HCT116 (cell line): ENCODE measurements at regions not wholly inside any gene's neighbourhood (a gene's known extent, or its start where the extent isn't known, plus 50 kb on each side); places are given as distances from the start of the nearest gene placed in this dataset.

Source experiments
- ATAC-seq: fragments of 200-7000 bp; cut with Tn5 transposase; 2 replicates; pipeline ENCODE4 v1.9.1; 2020; ENCODE audit warnings: mild to moderate bottlenecking, moderate library complexity
- BruUV-seq: library from RNA; stranded (reverse); fragments of 400-500 nt; replicated peaks from 2 replicates; lab custom pipeline; 2021; lab: Mats Ljungman, UMichigan
- CTCF ChIA-PET: fragments of 300-600 bp; sonication (Branson Sonifier 250); formaldehyde crosslinking; loops from one replicate; lab custom pipeline; 2021; ENCODE audit warnings: antibody characterized with exemption; lab: Charles Lee
- POLR2A ChIA-PET: fragments of 300-600, 350-600 bp; sonication (Branson Sonifier 250); formaldehyde crosslinking; loops from one replicate; lab custom pipeline; 2021; ENCODE audit warnings: antibody characterized with exemption; lab: Charles Lee
- RAD21 ChIA-PET, 2 experiments: fragments of 300-600 bp; sonication (Branson Sonifier 250); formaldehyde crosslinking; loops; one replicate each; lab custom pipeline; 2023; ENCODE audit warnings: low total read pairs in 2 of 2; ENCODE audit not compliant: uncharacterized antibody in 2 of 2, unreplicated experiment in 2 of 2, low non-redundant PET in 1 of 2; lab: Charles Lee
- DNase-seq: peaks from one replicate; pipeline ENCODE4 v3.0.0-alpha.2; 2010; ENCODE audit warnings: low read depth, low spot score
- H2AFZ ChIP-seq: fragments of 200-600 bp; shearing (Covaris generic), sonication (generic); 2 replicates; pipeline ENCODE4 v1.6.1; 2017; ENCODE audit warnings: low read depth, mixed run types, mixed read lengths, antibody characterized with exemption, low read length; ENCODE audit not compliant: poor library complexity, severe bottlenecking
- H3K27ac ChIP-seq: 2 replicates; pipeline ENCODE4 v1.5.1; 2012; ENCODE audit warnings: low read depth, low read length
- H3K27me3 ChIP-seq: fragments of 200-600 bp; sonication (generic); 2 replicates; pipeline ENCODE4 v1.6.1; 2016; ENCODE audit warnings: mixed run types, low read length, mixed read lengths; ENCODE audit not compliant: insufficient read depth
- H3K36me3 ChIP-seq, 2 experiments: fragments of 200-500 bp in 1 of 2; fragments of 200-600 bp in 1 of 2; sonication (Bioruptor generic) in 1 of 2; sonication (generic) in 1 of 2; 2 replicates each; pipeline versions ENCODE4 v1.5.1 to v1.6.1; 2014 to 2016; ENCODE audit warnings: low read length in 2 of 2, inconsistent platforms in 1 of 2, mixed read lengths in 1 of 2, mixed run types in 1 of 2; ENCODE audit not compliant: insufficient read depth in 2 of 2, control insufficient read depth in 1 of 2
- H3K4me1 ChIP-seq, 2 experiments: fragments of 200-600 bp in 1 of 2; sonication (generic) in 1 of 2; 2 replicates each; pipeline versions ENCODE4 v1.5.1 to v1.6.1; 2012 to 2017; ENCODE audit warnings: low read length in 2 of 2, inconsistent platforms in 1 of 2, mild to moderate bottlenecking in 1 of 2, mixed read lengths in 1 of 2, mixed run types in 1 of 2, moderate library complexity in 1 of 2; ENCODE audit not compliant: insufficient read depth in 2 of 2, control insufficient read depth in 1 of 2
- H3K4me2 ChIP-seq: fragments of 200-600 bp; sonication (generic); 2 replicates; pipeline ENCODE4 v1.6.1; 2017; ENCODE audit warnings: mixed run types, low read length, mixed read lengths
- H3K4me3 ChIP-seq, 2 experiments: fragments of 200-600 bp in 1 of 2; sonication (generic) in 1 of 2; replicated peaks in 1 of 2; 2 replicates each; pipeline ENCODE4 v1.5.1; 2011 to 2016; ENCODE audit warnings: low read length in 2 of 2, control low read depth in 1 of 2, low read depth in 1 of 2, mild to moderate bottlenecking in 1 of 2, mixed read lengths in 1 of 2, mixed run types in 1 of 2
- H3K79me2 ChIP-seq: fragments of 200-600 bp; sonication (generic); 2 replicates; pipeline ENCODE4 v1.6.1; 2017; ENCODE audit warnings: mild to moderate bottlenecking, mixed run types, low read length, moderate library complexity, mixed read lengths; ENCODE audit not compliant: insufficient read depth
- H3K9ac ChIP-seq: fragments of 200-600 bp; sonication (generic); 2 replicates; pipeline ENCODE4 v1.6.1; 2016; ENCODE audit warnings: low read length, mixed read lengths
- H3K9me2 ChIP-seq: fragments of 200-600 bp; sonication (generic), shearing (Covaris generic); 2 replicates; pipeline ENCODE4 v1.6.1; 2017; ENCODE audit warnings: mixed run types, mild to moderate bottlenecking, moderate library complexity; ENCODE audit not compliant: insufficient read depth
- H3K9me3 ChIP-seq, 2 experiments: fragments of 200-500 bp in 1 of 2; fragments of 200-600 bp in 1 of 2; sonication (Bioruptor generic) in 1 of 2; sonication (generic) in 1 of 2; 2 replicates each; pipeline ENCODE4 v1.6.1; 2014 to 2017; ENCODE audit warnings: low read length in 2 of 2, mixed read lengths in 2 of 2, inconsistent platforms in 1 of 2, low read depth in 1 of 2, mild to moderate bottlenecking in 1 of 2, mixed run types in 1 of 2, moderate library complexity in 1 of 2; ENCODE audit not compliant: control insufficient read depth in 1 of 2, insufficient read depth in 1 of 2
- H4K20me1 ChIP-seq: fragments of 200-600 bp; sonication (generic), shearing (Covaris generic); 2 replicates; pipeline ENCODE4 v1.6.1; 2017; ENCODE audit warnings: mixed run types, mild to moderate bottlenecking, moderate library complexity; ENCODE audit not compliant: insufficient read depth
- ATF3 ChIP-seq: IDR thresholded peaks from 2 replicates; pipeline ENCODE4 v1.6.1; 2012
- EGR1 ChIP-seq: IDR thresholded peaks from 2 replicates; pipeline ENCODE4 v1.6.1; 2012; ENCODE audit warnings: low read depth
- ELF1 ChIP-seq: IDR thresholded peaks from 2 replicates; pipeline ENCODE4 v1.6.1; 2012; ENCODE audit warnings: low read depth, borderline replicate concordance
- EZH2 ChIP-seq: fragments of 200-600 bp; sonication (generic); IDR thresholded peaks from 2 replicates; pipeline ENCODE4 v1.6.1; 2017; ENCODE audit warnings: antibody characterized with exemption, mixed run types
- EZH2phosphoT487 ChIP-seq: fragments of 200-600 bp; IDR thresholded peaks from 2 replicates; pipeline ENCODE4 v1.6.1; 2018; ENCODE audit warnings: antibody characterized with exemption, borderline replicate concordance
- FOSL1 ChIP-seq: IDR thresholded peaks from 2 replicates; pipeline ENCODE4 v1.6.1; 2012; ENCODE audit warnings: low read depth
- JUND ChIP-seq: IDR thresholded peaks from 2 replicates; pipeline ENCODE4 v1.6.1; 2012
- POLR2A ChIP-seq: IDR thresholded peaks from 2 replicates; pipeline ENCODE4 v1.7.0; 2011; ENCODE audit warnings: borderline replicate concordance; ENCODE audit not compliant: insufficient read depth, insufficient read length; ENCODE audit errors: extremely low read depth
- POLR2AphosphoS5 ChIP-seq: IDR thresholded peaks from 2 replicates; pipeline ENCODE4 v1.6.1; 2011; ENCODE audit warnings: mild to moderate bottlenecking, low read depth, low read length, moderate library complexity
- RAD21 ChIP-seq: IDR thresholded peaks from 2 replicates; pipeline ENCODE4 v1.6.1; 2012; ENCODE audit warnings: low read depth, mild to moderate bottlenecking
- TCF7L2 ChIP-seq: IDR thresholded peaks from 2 replicates; pipeline ENCODE4 v1.7.0; 2011; ENCODE audit warnings: borderline replicate concordance, inconsistent platforms; ENCODE audit not compliant: insufficient read depth, insufficient read length; ENCODE audit errors: extremely low read depth
- ZFX ChIP-seq: fragments of 450-650 bp; IDR thresholded peaks from 2 replicates; pipeline ENCODE4 v1.6.1; 2017
- ZNF274 ChIP-seq: fragments of 200-500 bp; sonication (Bioruptor generic); IDR thresholded peaks from 2 replicates; pipeline ENCODE4 v1.6.1; 2014; ENCODE audit warnings: mild to moderate bottlenecking, low read depth, low read length, inconsistent platforms
- intact Hi-C: fragments of 100-400 bp; cut with micrococcal nuclease; formaldehyde crosslinking; loops from 2 replicates; pipeline ENCODE4 v1.10.0; 2022
- TF ChIP-seq, protein P1 (sequence below): IDR thresholded peaks from 2 replicates; pipeline ENCODE4 v1.6.1; 2012
- TF ChIP-seq, protein P2 (sequence below): IDR thresholded peaks from 2 replicates; pipeline ENCODE4 v1.6.1; 2011; ENCODE audit warnings: mild to moderate bottlenecking, low read length, moderate library complexity; ENCODE audit not compliant: insufficient replicate concordance; ENCODE audit errors: extremely low read depth

DNA sequence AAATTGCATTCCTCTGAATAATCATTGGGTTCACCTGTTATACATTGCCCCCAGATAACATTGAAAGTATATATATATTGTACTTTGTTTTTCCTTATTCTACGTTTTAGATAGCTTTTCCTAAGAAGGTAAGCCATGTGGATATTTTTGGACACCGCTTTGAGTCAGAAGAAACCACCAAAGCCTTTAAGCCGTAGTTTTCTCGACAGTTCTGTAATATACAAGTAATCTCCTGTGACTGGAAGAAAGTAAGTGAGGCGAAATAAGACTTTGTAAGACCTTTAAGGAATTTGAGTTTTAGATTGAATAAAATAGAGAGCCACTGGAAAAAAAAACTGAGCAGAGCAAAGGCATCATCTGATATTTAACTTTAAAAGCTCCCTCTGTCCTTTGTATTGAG is 1092.0 kb downstream of the DIPK2A start (continued):
- TF ChIP-seq RAD21 (no peak), EZH2 (no peak)

- ChIA-PET RAD21 (no interaction called here), CTCF (no interaction called here), POLR2A (no interaction called here)
- Histone ChIP-seq H3K27me3 (no peaks in the 10 kb centered on the region), H3K36me3 (no peaks in the 10 kb centered on the region), H4K20me1 (no peaks in the 10 kb centered on the region), H3K4me3 (no peak overlapping the region), H3K79me2 (no peaks in the 10 kb centered on the region), H3K9ac (no peak overlapping the region), H3K9me3 (no peaks in the 10 kb centered on the region), H3K9me2 (no peaks in the 10 kb centered on the region), H3K27ac (no peak overlapping the region), H3K4me2 (no peak overlapping the region), H2AFZ (no peak overlapping the region), H3K4me1 (no peaks in the 10 kb centered on the region)
- no TSS peak for BruUV-seq
- ATAC-seq = no peak
- intact Hi-C loops = no loop called here
- no peak for DNase-seq
- TF ChIP-seq ZFX = no peak
- TF ChIP-seq FOSL1 = no peak
- TF ChIP-seq ELF1 = no peak
- TF ChIP-seq ZNF274 = no peak
Measured at GRCh38 chr3:145070795-145071194, 1090.2 kb downstream of the PLOD2 start.

GRCh38 chr3:145079436-145079835 is 1081.5 kb downstream of the PLOD2 start:
- no peaks in the 10 kb centered on the region for H4K20me1 ChIP-seq
- no TSS peak for BruUV-seq
- CTCF ChIA-PET = no interaction called here
- POLR2A ChIA-PET = no interaction called here
- no peak for ATAC-seq
- no peaks in the 10 kb centered on the region for H3K4me1 ChIP-seq
- H3K36me3 ChIP-seq = no peaks in the 10 kb centered on the region
- H3K9ac ChIP-seq = no peak overlapping the region
- no peaks in the 10 kb centered on the region for H3K9me3 ChIP-seq
- DNase-seq = no peak
- no peaks in the 10 kb centered on the region for H3K9me2 ChIP-seq
- no peak overlapping the region for H3K27ac ChIP-seq
- TF ChIP-seq EZH2phosphoT487 (no peak), JUND (no peak), ELF1 (no peak), POLR2A (no peak), TCF7L2 (no peak), ATF3 (no peak), POLR2AphosphoS5 (no peak), FOSL1 (no peak), EGR1 (no peak)
- TF ChIP-seq, protein P1, sequence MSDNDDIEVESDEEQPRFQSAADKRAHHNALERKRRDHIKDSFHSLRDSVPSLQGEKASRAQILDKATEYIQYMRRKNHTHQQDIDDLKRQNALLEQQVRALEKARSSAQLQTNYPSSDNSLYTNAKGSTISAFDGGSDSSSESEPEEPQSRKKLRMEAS = no peak
- TF ChIP-seq, protein P2, sequence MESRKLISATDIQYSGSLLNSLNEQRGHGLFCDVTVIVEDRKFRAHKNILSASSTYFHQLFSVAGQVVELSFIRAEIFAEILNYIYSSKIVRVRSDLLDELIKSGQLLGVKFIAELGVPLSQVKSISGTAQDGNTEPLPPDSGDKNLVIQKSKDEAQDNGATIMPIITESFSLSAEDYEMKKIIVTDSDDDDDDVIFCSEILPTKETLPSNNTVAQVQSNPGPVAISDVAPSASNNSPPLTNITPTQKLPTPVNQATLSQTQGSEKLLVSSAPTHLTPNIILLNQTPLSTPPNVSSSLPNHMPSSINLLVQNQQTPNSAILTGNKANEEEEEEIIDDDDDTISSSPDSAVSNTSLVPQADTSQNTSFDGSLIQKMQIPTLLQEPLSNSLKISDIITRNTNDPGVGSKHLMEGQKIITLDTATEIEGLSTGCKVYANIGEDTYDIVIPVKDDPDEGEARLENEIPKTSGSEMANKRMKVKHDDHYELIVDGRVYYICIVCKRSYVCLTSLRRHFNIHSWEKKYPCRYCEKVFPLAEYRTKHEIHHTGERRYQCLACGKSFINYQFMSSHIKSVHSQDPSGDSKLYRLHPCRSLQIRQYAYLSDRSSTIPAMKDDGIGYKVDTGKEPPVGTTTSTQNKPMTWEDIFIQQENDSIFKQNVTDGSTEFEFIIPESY = no peak
- RAD21 ChIA-PET = no interaction called here
- H3K4me2 ChIP-seq = no peak overlapping the region
- H3K27me3 ChIP-seq = no peaks in the 10 kb centered on the region
- no peak overlapping the region for H3K4me3 ChIP-seq
- intact Hi-C loops = no loop called here
- H2AFZ ChIP-seq = no peak overlapping the region
- no peaks in the 10 kb centered on the region for H3K79me2 ChIP-seq
